ENCODE measurements at regions not wholly inside any gene's neighbourhood (a gene's known extent, or its start where the extent isn't known, plus 50 kb on each side); places are given as distances from the start of the nearest gene placed in this dataset.

DNA sequence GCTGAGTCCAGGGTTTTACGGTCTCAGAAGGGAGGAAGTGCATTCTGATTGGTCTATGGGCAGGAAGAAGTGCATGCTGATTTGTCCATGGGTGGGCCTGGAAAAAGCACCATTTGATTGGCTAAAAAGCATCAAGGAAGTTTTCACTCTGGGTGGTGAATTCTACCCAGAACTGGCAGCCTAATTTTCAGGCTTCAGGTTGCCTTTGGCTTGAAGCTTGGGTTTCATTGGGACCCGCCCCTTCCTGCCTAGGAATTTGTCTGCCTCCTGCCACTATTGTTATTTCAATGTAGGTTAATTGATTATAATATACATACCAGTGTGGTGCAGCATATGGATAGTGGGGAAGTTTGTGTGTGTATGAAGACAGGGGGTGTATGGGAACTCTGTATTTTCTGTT lies 1355.9 kb downstream of the SI start:
- no peak overlapping the region for H3K4me3 ChIP-seq (ENCODE audit: low read length)
- H3K4me1 ChIP-seq (ENCODE audit: control insufficient read depth, low read length): no peaks in the 10 kb centered on the region
- no peaks in the 10 kb centered on the region for H3K79me2 ChIP-seq (ENCODE audit: control insufficient read depth, low read length)
- H3K9me3 ChIP-seq (ENCODE audit: control insufficient read depth, insufficient read depth, low read length): peaks cover 3% of the 10 kb centered on the region; the same call in 1 of the 2 replicates
- no peak overlapping the region for H3K27ac ChIP-seq (ENCODE audit: low read depth, low read length)
- H3K4me2 ChIP-seq (ENCODE audit: low read length): no peak overlapping the region
- no peaks in the 10 kb centered on the region for H3F3A ChIP-seq (ENCODE audit: control insufficient read depth, insufficient read depth)
- no peaks in the 10 kb centered on the region for H4K20me1 ChIP-seq (ENCODE audit: control insufficient read depth, insufficient read depth, low read depth, low read length)
- H3K9me2 ChIP-seq (replicated peaks; ENCODE audit: control insufficient read depth, low read length): no peaks in the 10 kb centered on the region
- H3K27me3 ChIP-seq (ENCODE audit: control insufficient read depth, low read length): no peaks in the 10 kb centered on the region
- no peaks in the 10 kb centered on the region for H3K36me3 ChIP-seq (ENCODE audit: control insufficient read depth, low read length)
- TF ChIP-seq EZH2phosphoT487 (IDR thresholded peaks at IDR 0.05; ENCODE audit: borderline replicate concordance, low read length): no peak
- TF ChIP-seq, protein P1, sequence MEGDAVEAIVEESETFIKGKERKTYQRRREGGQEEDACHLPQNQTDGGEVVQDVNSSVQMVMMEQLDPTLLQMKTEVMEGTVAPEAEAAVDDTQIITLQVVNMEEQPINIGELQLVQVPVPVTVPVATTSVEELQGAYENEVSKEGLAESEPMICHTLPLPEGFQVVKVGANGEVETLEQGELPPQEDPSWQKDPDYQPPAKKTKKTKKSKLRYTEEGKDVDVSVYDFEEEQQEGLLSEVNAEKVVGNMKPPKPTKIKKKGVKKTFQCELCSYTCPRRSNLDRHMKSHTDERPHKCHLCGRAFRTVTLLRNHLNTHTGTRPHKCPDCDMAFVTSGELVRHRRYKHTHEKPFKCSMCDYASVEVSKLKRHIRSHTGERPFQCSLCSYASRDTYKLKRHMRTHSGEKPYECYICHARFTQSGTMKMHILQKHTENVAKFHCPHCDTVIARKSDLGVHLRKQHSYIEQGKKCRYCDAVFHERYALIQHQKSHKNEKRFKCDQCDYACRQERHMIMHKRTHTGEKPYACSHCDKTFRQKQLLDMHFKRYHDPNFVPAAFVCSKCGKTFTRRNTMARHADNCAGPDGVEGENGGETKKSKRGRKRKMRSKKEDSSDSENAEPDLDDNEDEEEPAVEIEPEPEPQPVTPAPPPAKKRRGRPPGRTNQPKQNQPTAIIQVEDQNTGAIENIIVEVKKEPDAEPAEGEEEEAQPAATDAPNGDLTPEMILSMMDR (IDR thresholded peaks at IDR 0.05; ENCODE audit: low read depth, low read length, poor library complexity, severe bottlenecking): no peak

DNA sequence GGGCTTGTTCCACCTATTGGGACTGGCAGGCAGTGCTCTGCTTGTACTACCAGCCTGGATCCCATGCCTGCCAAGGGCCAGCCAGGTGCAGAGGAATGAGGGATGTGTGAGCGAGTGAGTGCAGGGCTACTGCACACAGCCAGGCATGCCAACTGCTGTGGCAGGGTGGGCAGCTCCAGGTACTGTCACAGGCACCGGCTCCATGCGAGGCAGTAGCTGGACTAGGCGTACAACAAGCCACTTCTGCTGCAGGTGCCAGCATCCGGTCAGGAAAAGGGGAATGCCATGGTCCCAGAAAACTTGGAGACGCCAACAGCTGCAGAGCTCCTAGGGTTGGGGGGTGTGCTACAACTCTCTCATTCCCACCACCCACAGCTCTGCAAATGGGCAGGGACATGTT lies 1356.7 kb downstream of the SI start:
- Histone ChIP-seq H3K4me3 (ENCODE audit: low read length) (no peak overlapping the region), H3K4me2 (ENCODE audit: low read length) (no peak overlapping the region), H3K27ac (ENCODE audit: low read depth, low read length) (no peak overlapping the region), H3K9me2 (replicated peaks; ENCODE audit: control insufficient read depth, low read length) (no peaks in the 10 kb centered on the region), H3K9me3 (ENCODE audit: control insufficient read depth, insufficient read depth, low read length) (peaks cover 3% of the 10 kb centered on the region; the same call in 1 of the 2 replicates), H3K36me3 (ENCODE audit: control insufficient read depth, low read length) (no peaks in the 10 kb centered on the region), H4K20me1 (ENCODE audit: control insufficient read depth, insufficient read depth, low read depth, low read length) (no peaks in the 10 kb centered on the region), H3K27me3 (ENCODE audit: control insufficient read depth, low read length) (no peaks in the 10 kb centered on the region), H3F3A (ENCODE audit: control insufficient read depth, insufficient read depth) (no peaks in the 10 kb centered on the region), H3K79me2 (ENCODE audit: control insufficient read depth, low read length) (no peaks in the 10 kb centered on the region), H3K4me1 (ENCODE audit: control insufficient read depth, low read length) (no peaks in the 10 kb centered on the region)
- no peak for TF ChIP-seq EZH2phosphoT487 (IDR thresholded peaks at IDR 0.05; ENCODE audit: borderline replicate concordance, low read length)
- TF ChIP-seq, protein P1 (IDR thresholded peaks at IDR 0.05; ENCODE audit: low read depth, low read length, poor library complexity, severe bottlenecking): no peak

- TF ChIP-seq EZH2phosphoT487 (IDR thresholded peaks at IDR 0.05; ENCODE audit: borderline replicate concordance, low read length): no peak
- TF ChIP-seq, protein P1 (IDR thresholded peaks at IDR 0.05; ENCODE audit: low read depth, low read length, poor library complexity, severe bottlenecking): no peak
- H3K4me2 ChIP-seq (ENCODE audit: low read length): no peak overlapping the region
Observed at GRCh38 chr3:163717377-163717776, 1360.9 kb downstream of the SI start.

More at GRCh38 chr3:163717377-163717776, 1360.9 kb downstream of the SI start:
- H3K4me3 ChIP-seq (ENCODE audit: low read length): no peak overlapping the region
- peaks cover 3% of the 10 kb centered on the region; the same call in 1 of the 2 replicates for H3K9me3 ChIP-seq (ENCODE audit: control insufficient read depth, insufficient read depth, low read length)
- no peak overlapping the region for H3K27ac ChIP-seq (ENCODE audit: low read depth, low read length)
- H3K9me2 ChIP-seq (replicated peaks; ENCODE audit: control insufficient read depth, low read length): no peaks in the 10 kb centered on the region
- H3K4me1 ChIP-seq (ENCODE audit: control insufficient read depth, low read length): no peaks in the 10 kb centered on the region
- no peaks in the 10 kb centered on the region for H3K27me3 ChIP-seq (ENCODE audit: control insufficient read depth, low read length)
- H3F3A ChIP-seq (ENCODE audit: control insufficient read depth, insufficient read depth): no peaks in the 10 kb centered on the region
- no peaks in the 10 kb centered on the region for H3K36me3 ChIP-seq (ENCODE audit: control insufficient read depth, low read length)
- H3K79me2 ChIP-seq (ENCODE audit: control insufficient read depth, low read length): no peaks in the 10 kb centered on the region
- no peaks in the 10 kb centered on the region for H4K20me1 ChIP-seq (ENCODE audit: control insufficient read depth, insufficient read depth, low read depth, low read length)

All from DOHH2 (cell line).